ENCODE measurements at regions not wholly inside any gene's neighbourhood (a gene's known extent, or its start where the extent isn't known, plus 50 kb on each side); places are given as distances from the start of the nearest gene placed in this dataset.

DNA sequence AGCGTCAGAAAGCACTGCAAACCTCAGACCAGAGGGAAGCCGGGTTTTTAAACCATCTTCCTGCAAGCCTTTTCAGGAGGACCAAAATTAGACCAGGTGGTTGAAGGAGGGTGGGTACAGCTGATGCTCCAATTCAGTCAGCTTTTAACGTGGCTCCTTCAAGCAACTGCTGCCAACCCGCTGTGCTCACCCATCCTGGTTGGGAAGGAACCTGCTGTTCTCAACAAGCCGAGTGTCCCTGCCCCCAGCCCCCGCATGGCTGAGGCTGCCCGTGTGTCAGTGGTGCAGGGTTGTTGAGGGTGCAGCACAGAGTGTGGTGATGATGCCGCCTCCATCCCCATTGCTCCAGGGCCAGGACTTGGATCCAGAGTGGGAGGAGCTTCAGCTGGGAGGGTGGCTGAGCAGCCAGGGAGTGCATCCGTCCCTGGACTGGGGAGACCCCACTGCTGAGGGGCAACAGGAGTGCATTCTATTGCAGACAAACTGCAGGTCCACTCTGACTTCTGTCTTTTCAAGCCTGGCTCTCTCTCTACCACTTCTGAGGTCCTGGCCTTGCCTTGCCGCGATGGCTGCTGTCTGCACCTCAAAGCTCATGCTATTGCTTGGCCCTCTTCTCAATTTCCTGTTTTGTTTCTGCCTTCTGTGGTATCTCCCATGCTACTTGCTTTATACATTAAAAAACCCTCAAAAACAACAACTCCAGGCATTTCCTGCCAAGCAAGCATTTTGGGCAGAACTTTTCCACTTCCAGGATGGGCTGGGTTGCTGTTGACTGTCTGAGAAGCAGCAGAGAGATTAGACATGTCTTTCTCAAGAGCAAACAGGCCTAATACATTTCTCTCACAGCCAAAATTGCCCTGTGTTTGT lies 134.7 kb downstream of the DNAJB6 start:
- no peaks in the 10 kb centered on the region for H3K36me3 ChIP-seq
- no peak overlapping the region for H3K27ac ChIP-seq
- TF ChIP-seq, protein P1, sequence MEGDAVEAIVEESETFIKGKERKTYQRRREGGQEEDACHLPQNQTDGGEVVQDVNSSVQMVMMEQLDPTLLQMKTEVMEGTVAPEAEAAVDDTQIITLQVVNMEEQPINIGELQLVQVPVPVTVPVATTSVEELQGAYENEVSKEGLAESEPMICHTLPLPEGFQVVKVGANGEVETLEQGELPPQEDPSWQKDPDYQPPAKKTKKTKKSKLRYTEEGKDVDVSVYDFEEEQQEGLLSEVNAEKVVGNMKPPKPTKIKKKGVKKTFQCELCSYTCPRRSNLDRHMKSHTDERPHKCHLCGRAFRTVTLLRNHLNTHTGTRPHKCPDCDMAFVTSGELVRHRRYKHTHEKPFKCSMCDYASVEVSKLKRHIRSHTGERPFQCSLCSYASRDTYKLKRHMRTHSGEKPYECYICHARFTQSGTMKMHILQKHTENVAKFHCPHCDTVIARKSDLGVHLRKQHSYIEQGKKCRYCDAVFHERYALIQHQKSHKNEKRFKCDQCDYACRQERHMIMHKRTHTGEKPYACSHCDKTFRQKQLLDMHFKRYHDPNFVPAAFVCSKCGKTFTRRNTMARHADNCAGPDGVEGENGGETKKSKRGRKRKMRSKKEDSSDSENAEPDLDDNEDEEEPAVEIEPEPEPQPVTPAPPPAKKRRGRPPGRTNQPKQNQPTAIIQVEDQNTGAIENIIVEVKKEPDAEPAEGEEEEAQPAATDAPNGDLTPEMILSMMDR (IDR thresholded peaks at IDR 0.05; ENCODE audit: low read depth, low read length), result no peak
- no peak for DNase-seq (ENCODE audit: low read depth in 1 of 2, low spot score in 1 of 2)
- no peaks in the 10 kb centered on the region for H3K4me1 ChIP-seq (ENCODE audit: low read depth)
- no peaks in the 10 kb centered on the region for H3K9me3 ChIP-seq (ENCODE audit: low read depth)
- no peak overlapping the region for H3K4me3 ChIP-seq
- H3K27me3 ChIP-seq, result no peaks in the 10 kb centered on the region

- Histone ChIP-seq H3K9me3 (ENCODE audit: low read depth) (no peaks in the 10 kb centered on the region), H3K27ac (no peak overlapping the region), H3K4me3 (no peak overlapping the region), H3K36me3 (no peaks in the 10 kb centered on the region), H3K27me3 (no peaks in the 10 kb centered on the region), H3K4me1 (ENCODE audit: low read depth) (no peaks in the 10 kb centered on the region)
- TF ChIP-seq, protein P1 (IDR thresholded peaks at IDR 0.05; ENCODE audit: low read depth, low read length), result no peak
- DNase-seq (ENCODE audit: low read depth in 1 of 2, low spot score in 1 of 2), result peak in 1 of 2 donors; percentile 6
These were observed 135.7 kb downstream of the DNAJB6 start for GRCh38 chr7:157472311-157473050.

DNA sequence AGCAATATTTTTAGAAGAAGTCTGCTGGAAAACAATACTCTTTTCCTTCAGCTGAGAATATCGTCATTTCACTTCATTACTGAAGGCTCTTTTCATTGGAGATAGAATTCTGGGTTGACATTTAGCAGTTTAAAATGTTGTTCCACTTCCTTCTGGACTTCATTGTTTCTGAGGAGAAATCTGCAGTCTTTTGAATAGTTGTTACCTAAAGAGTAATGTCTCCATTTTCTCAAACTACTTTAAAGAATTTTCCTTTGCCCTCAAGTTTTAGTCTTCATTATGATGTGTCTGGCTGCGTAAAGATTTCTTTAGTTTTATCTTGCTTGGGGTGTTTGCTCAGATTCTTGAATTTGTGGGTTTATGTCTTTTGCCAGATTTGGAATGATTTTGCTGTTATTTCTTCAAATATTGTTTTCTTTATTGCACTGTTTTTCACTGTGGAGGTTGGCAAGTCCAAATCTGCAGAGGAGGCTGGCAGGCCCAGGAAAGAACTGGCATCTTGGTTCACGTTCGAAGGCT lies 136.3 kb downstream of the DNAJB6 start:
- H3K4me3 ChIP-seq, result no peak overlapping the region
- TF ChIP-seq, protein P1 (IDR thresholded peaks at IDR 0.05; ENCODE audit: low read depth, low read length), result no peak

GRCh38 chr7:157474685-157475084 lies 137.9 kb downstream of the DNAJB6 start:
- Histone ChIP-seq H3K9me3 (ENCODE audit: low read depth) (no peaks in the 10 kb centered on the region), H3K27ac (no peak overlapping the region)
- DNase-seq (ENCODE audit: low read depth in 1 of 2, low spot score in 1 of 2), result peak in 1 of 2 donors; percentile 11

More for the DNA sequence above, 136.3 kb downstream of the DNAJB6 start:
- H3K27ac ChIP-seq, result no peak overlapping the region
- no peak for DNase-seq (ENCODE audit: low read depth in 1 of 2, low spot score in 1 of 2)
- no peaks in the 10 kb centered on the region for H3K27me3 ChIP-seq
- no peaks in the 10 kb centered on the region for H3K9me3 ChIP-seq (ENCODE audit: low read depth)
- no peaks in the 10 kb centered on the region for H3K4me1 ChIP-seq (ENCODE audit: low read depth)
- no peaks in the 10 kb centered on the region for H3K36me3 ChIP-seq

DNA sequence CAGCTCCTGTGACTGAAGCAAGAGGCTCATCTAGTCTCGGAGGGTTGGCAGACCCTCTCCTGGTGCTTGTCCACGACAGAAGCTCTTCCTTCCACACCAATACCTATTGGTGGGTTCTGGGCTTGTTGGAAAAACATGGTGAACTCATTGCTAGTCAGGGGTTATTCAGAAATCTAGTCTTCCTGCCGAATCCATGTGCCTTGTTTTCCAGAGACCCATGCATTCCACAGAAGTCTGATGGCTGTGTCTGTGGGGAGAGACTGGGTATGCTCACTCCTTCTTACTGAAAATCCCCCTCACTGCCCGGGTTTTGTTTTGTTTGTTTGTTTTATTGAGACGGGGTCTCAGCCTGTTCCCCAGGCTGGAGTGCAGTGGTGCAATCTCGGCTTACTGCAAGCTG lies 138.3 kb downstream of the DNAJB6 start:
- no peak overlapping the region for H3K27ac ChIP-seq
- no peaks in the 10 kb centered on the region for H3K4me1 ChIP-seq (ENCODE audit: low read depth)
- no peak overlapping the region for H3K4me3 ChIP-seq
- H3K36me3 ChIP-seq, result no peaks in the 10 kb centered on the region
- no peaks in the 10 kb centered on the region for H3K9me3 ChIP-seq (ENCODE audit: low read depth)
- no peak for DNase-seq (ENCODE audit: low read depth in 1 of 2, low spot score in 1 of 2)
- TF ChIP-seq, protein P1 (IDR thresholded peaks at IDR 0.05; ENCODE audit: low read depth, low read length), result no peak
- no peaks in the 10 kb centered on the region for H3K27me3 ChIP-seq

More at GRCh38 chr7:157474685-157475084, 137.9 kb downstream of the DNAJB6 start:
- TF ChIP-seq, protein P1 (IDR thresholded peaks at IDR 0.05; ENCODE audit: low read depth, low read length), result no peak
- H3K4me3 ChIP-seq, result no peak overlapping the region
- no peaks in the 10 kb centered on the region for H3K4me1 ChIP-seq (ENCODE audit: low read depth)
- no peaks in the 10 kb centered on the region for H3K27me3 ChIP-seq
- no peaks in the 10 kb centered on the region for H3K36me3 ChIP-seq

Measured in cardiac muscle cell (in vitro differentiated cells and primary cell).